CD4-positive, alpha-beta T cell (primary cell): ENCODE measurements at regions not wholly inside any gene's neighbourhood (a gene's known extent, or its start where the extent isn't known, plus 50 kb on each side); places are given as distances from the start of the nearest gene placed in this dataset.

Source experiments
- ATAC-seq: fragments of 200-7000 bp; cut with Tn5 transposase; one replicate; pipeline ENCODE4 v1.10.0; 2022; ENCODE audit warnings: mild to moderate bottlenecking; ENCODE audit not compliant: poor library complexity
- CTCF ChIA-PET: fragments of 350-600 bp; sonication (Branson Sonifier 250); formaldehyde crosslinking; loops from one replicate; lab custom pipeline; 2021; ENCODE audit warnings: antibody characterized with exemption, inconsistent platforms; lab: Charles Lee
- POLR2A ChIA-PET: fragments of 350-600 bp; sonication (Branson Sonifier 250); formaldehyde crosslinking; loops from one replicate; lab custom pipeline; 2021; ENCODE audit warnings: antibody characterized with exemption, inconsistent platforms; lab: Charles Lee
- DNase-seq, 14 experiments: peaks; one replicate each; pipeline ENCODE4 v3.0.0-alpha.2; 2013 to 2020; ENCODE audit warnings: mixed read lengths in 2 of 14
- H3K27ac ChIP-seq, 2 donors: one replicate each; pipeline versions ENCODE4 v1.5.1 to v1.7.0; 2013; ENCODE audit warnings: low read length in 2 of 2, low read depth in 1 of 2, mild to moderate bottlenecking in 1 of 2
- H3K27me3 ChIP-seq, 2 experiments: 1 replicate in 1 of 2; 2 replicates in 1 of 2; pipeline versions ENCODE4 v1.6.1 to v1.7.0; 2013; ENCODE audit warnings: low read length in 2 of 2, control low read depth in 1 of 2, mild to moderate bottlenecking in 1 of 2, moderate library complexity in 1 of 2; ENCODE audit not compliant: insufficient read depth in 2 of 2, control insufficient read depth in 1 of 2
- H3K36me3 ChIP-seq: one replicate; pipeline ENCODE4 v1.6.1; 2013; ENCODE audit warnings: low read length, control low read depth; ENCODE audit not compliant: insufficient read depth
- H3K4me1 ChIP-seq: one replicate; pipeline ENCODE4 v1.6.1; 2013; ENCODE audit warnings: low read length, control low read depth; ENCODE audit not compliant: insufficient read depth
- H3K4me3 ChIP-seq: one replicate; pipeline ENCODE4 v1.5.1; 2013; ENCODE audit warnings: mild to moderate bottlenecking, low read length, moderate library complexity
- H3K9me3 ChIP-seq, 2 experiments: 1 replicate in 1 of 2; 2 replicates in 1 of 2; pipeline versions ENCODE4 v1.6.1 to v1.7.0; 2013; ENCODE audit warnings: low read length in 2 of 2, mild to moderate bottlenecking in 2 of 2, control low read depth in 1 of 2, moderate library complexity in 1 of 2; ENCODE audit not compliant: control insufficient read depth in 1 of 2, insufficient read depth in 1 of 2
- H3K27ac Mint-ChIP-seq: one replicate; pipeline ENCODE4 v1.8.0; 2020; ENCODE audit warnings: mixed read lengths
- H3K27me3 Mint-ChIP-seq: one replicate; pipeline ENCODE4 v1.8.0; 2021; ENCODE audit warnings: mixed read lengths
- H3K36me3 Mint-ChIP-seq: one replicate; pipeline ENCODE4 v1.8.0; 2021; ENCODE audit warnings: low read depth, mixed read lengths
- H3K4me1 Mint-ChIP-seq: one replicate; pipeline ENCODE4 v1.8.0; 2021; ENCODE audit warnings: low read depth, mixed read lengths
- H3K4me3 Mint-ChIP-seq: one replicate; pipeline ENCODE4 v1.8.0; 2020; ENCODE audit warnings: mild to moderate bottlenecking, mixed read lengths
- H3K9me3 Mint-ChIP-seq: one replicate; pipeline ENCODE4 v1.8.0; 2020; ENCODE audit warnings: mixed read lengths
- intact Hi-C, 2 experiments: fragments of 100-400 bp; cut with DNase I in 1 of 2; cut with micrococcal nuclease in 1 of 2; formaldehyde crosslinking; loops; one replicate each; pipeline versions ENCODE4 v1.15.1 to v1.9.0; 2023 to 2025; cut with DNase I, micrococcal nuclease
- TF ChIP-seq, protein P1 (sequence below): fragments of 200-600 bp; IDR thresholded peaks from one replicate; pipeline ENCODE4 v1.8.0; 2022; ENCODE audit warnings: antibody characterized with exemption, mild to moderate bottlenecking

DNA sequence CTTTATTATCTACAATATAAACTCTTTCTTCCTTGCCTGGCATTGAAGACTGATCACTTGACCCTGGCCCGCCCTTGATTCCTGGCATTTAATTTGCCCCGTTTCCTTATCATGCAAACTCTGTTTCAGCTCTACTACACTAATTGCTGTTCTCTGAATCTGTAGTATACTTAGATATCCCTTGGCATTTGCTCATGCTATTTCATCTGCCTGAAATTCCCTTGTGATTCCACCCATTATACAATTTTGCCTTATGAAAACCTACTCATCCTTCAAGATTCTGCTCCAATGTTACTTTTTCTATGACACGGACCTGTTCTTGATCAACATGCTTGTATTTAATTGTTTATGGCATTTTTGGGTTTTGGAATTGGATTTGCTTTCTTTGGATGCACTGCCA lies 459.9 kb upstream of the AMOT start:
- no peak for ATAC-seq
- Histone ChIP-seq H3K36me3 (no peaks in the 10 kb centered on the region), H3K27ac (no peak overlapping the region), H3K27me3 (no peaks in the 10 kb centered on the region), H3K9me3 (no peaks in the 10 kb centered on the region), H3K4me1 (no peaks in the 10 kb centered on the region), H3K4me3 (no peak overlapping the region)
- H3K27ac Mint-ChIP-seq, result no peak overlapping the region
- no peaks in the 10 kb centered on the region for H3K9me3 Mint-ChIP-seq
- no peaks in the 10 kb centered on the region for H3K4me1 Mint-ChIP-seq
- ChIA-PET CTCF (no interaction called here), POLR2A (no interaction called here)
- intact Hi-C loops, result no loop called here
- H3K27me3 Mint-ChIP-seq, result no peaks in the 10 kb centered on the region
- H3K4me3 Mint-ChIP-seq, result no peak overlapping the region
- no peak for DNase-seq
- TF ChIP-seq, protein P1, sequence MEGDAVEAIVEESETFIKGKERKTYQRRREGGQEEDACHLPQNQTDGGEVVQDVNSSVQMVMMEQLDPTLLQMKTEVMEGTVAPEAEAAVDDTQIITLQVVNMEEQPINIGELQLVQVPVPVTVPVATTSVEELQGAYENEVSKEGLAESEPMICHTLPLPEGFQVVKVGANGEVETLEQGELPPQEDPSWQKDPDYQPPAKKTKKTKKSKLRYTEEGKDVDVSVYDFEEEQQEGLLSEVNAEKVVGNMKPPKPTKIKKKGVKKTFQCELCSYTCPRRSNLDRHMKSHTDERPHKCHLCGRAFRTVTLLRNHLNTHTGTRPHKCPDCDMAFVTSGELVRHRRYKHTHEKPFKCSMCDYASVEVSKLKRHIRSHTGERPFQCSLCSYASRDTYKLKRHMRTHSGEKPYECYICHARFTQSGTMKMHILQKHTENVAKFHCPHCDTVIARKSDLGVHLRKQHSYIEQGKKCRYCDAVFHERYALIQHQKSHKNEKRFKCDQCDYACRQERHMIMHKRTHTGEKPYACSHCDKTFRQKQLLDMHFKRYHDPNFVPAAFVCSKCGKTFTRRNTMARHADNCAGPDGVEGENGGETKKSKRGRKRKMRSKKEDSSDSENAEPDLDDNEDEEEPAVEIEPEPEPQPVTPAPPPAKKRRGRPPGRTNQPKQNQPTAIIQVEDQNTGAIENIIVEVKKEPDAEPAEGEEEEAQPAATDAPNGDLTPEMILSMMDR, result no peak
- no peaks in the 10 kb centered on the region for H3K36me3 Mint-ChIP-seq

DNA sequence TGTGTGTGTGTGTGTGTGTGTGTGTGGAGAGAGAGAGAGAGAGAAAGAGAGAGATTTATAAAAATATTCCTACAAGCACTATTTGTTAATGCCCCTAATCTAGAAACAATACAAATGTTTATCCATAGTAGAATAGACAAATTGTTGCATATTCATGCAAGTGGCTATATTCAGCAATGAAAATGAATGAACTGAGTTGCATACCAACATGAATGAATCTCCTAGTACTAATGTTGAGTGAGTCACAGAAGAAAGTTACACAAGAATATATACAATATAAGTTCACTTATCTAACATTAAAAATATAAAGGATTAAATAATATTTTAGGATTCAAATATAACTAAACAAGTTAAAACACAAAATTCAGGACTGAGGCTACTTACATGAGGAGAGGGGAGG lies 456.8 kb upstream of the AMOT start:
- no peak for DNase-seq
- Mint-ChIP-seq H3K27me3 (no peaks in the 10 kb centered on the region), H3K27ac (no peak overlapping the region), H3K4me1 (no peaks in the 10 kb centered on the region), H3K4me3 (no peak overlapping the region), H3K9me3 (no peaks in the 10 kb centered on the region), H3K36me3 (no peaks in the 10 kb centered on the region)
- no peaks in the 10 kb centered on the region for H3K27me3 ChIP-seq
- no peak overlapping the region for H3K4me3 ChIP-seq
- no peaks in the 10 kb centered on the region for H3K36me3 ChIP-seq
- TF ChIP-seq, protein P1, result no peak
- ChIA-PET POLR2A (no interaction called here), CTCF (no interaction called here)
- intact Hi-C loops, result no loop called here
- H3K9me3 ChIP-seq, result no peaks in the 10 kb centered on the region
- no peaks in the 10 kb centered on the region for H3K4me1 ChIP-seq
- no peak for ATAC-seq
- H3K27ac ChIP-seq, result no peak overlapping the region

DNA sequence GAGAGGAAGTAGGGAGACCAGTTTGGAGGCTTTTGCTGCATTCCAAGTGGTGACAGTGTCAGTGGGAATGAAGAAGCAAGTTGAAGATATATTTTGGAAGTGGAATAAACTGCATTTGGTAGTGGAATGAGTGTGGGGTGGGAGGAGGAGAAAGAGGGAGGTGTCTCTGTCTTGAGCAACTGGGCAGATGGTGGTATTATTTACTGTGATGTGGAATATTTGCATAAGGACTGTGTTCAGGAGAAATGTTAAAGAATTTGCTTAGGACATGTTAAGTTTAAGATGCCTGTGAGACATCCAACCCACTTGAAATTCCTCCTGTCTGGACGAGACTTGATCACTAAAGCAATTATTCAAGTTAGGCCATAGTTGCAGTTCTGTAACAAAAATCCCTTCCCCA lies 448.9 kb upstream of the AMOT start:
- TF ChIP-seq, protein P1, result no peak
- DNase-seq, result no peak
- H3K27ac Mint-ChIP-seq, result no peak overlapping the region
- intact Hi-C loops, result no loop called here
- Histone ChIP-seq H3K36me3 (no peaks in the 10 kb centered on the region), H3K27ac (no peak overlapping the region), H3K9me3 (no peaks in the 10 kb centered on the region), H3K4me1 (no peaks in the 10 kb centered on the region), H3K4me3 (no peak overlapping the region), H3K27me3 (no peaks in the 10 kb centered on the region)
- ChIA-PET CTCF (no interaction called here), POLR2A (no interaction called here)
- no peaks in the 10 kb centered on the region for H3K36me3 Mint-ChIP-seq
- H3K27me3 Mint-ChIP-seq, result no peaks in the 10 kb centered on the region
- no peaks in the 10 kb centered on the region for H3K4me1 Mint-ChIP-seq
- H3K9me3 Mint-ChIP-seq, result peaks cover 3% of the 10 kb centered on the region
- H3K4me3 Mint-ChIP-seq, result no peak overlapping the region
- ATAC-seq, result no peak
